WTC11 (cell line): ENCODE measurements at regions not wholly inside any gene's neighbourhood (a gene's known extent, or its start where the extent isn't known, plus 50 kb on each side); places are given as distances from the start of the nearest gene placed in this dataset.
A peak's percentile ranks its signal among the peaks of the same experiment; 100 is the strongest.

Source experiments
- ATAC-seq: fragments of 200-7000 bp; cut with Tn5 transposase; 2 replicates; pipeline ENCODE4 v1.10.0; 2021; ENCODE audit warnings: mild to moderate bottlenecking, moderate library complexity
- CTCF ChIA-PET: fragments of 300-600 bp; sonication (Branson Sonifier 250); formaldehyde crosslinking; loops from one replicate; lab custom pipeline; 2021; ENCODE audit warnings: antibody characterized with exemption; lab: Charles Lee
- POLR2A ChIA-PET: fragments of 350-600 bp; sonication (Branson Sonifier 250); formaldehyde crosslinking; loops from one replicate; lab custom pipeline; 2021; ENCODE audit warnings: antibody characterized with exemption; lab: Charles Lee
- DNase-seq: peaks from one replicate; pipeline ENCODE4 v3.0.0; 2021; ENCODE audit warnings: low spot score
- H3K27ac Mint-ChIP-seq: 2 replicates; pipeline ENCODE4 v1.8.0; 2021; ENCODE audit warnings: mixed read lengths
- H3K27me3 Mint-ChIP-seq: 2 replicates; pipeline ENCODE4 v1.8.0; 2021; ENCODE audit warnings: low read depth, mild to moderate bottlenecking, moderate library complexity, mixed read lengths
- H3K36me3 Mint-ChIP-seq: 2 replicates; pipeline ENCODE4 v1.8.0; 2021; ENCODE audit warnings: mixed read lengths
- H3K4me1 Mint-ChIP-seq: 2 replicates; pipeline ENCODE4 v1.8.0; 2022; ENCODE audit warnings: mixed read lengths
- H3K4me3 Mint-ChIP-seq: 2 replicates; pipeline ENCODE4 v1.8.0; 2021; ENCODE audit warnings: mild to moderate bottlenecking, moderate library complexity, mixed read lengths
- H3K9me3 Mint-ChIP-seq: 2 replicates; pipeline ENCODE4 v1.8.0; 2021; ENCODE audit warnings: mixed read lengths
- CDX4 ChIP-seq: fragments of 250-450 bp; sonication (Bioruptor Pico); IDR thresholded peaks from 2 replicates; pipeline ENCODE4 v1.9.0; 2021; ENCODE audit warnings: moderate library complexity, mild to moderate bottlenecking, inconsistent platforms, borderline replicate concordance
- CREB1 ChIP-seq: sonication (generic); formaldehyde crosslinking; IDR thresholded peaks from 2 replicates; pipeline ENCODE4 v1.8.0; 2023; ENCODE audit warnings: mild to moderate bottlenecking, missing genetic modification reagents
- CREM ChIP-seq: sonication (generic); formaldehyde crosslinking; IDR thresholded peaks from 2 replicates; pipeline ENCODE4 v1.8.1; 2022; ENCODE audit warnings: mild to moderate bottlenecking, missing genetic modification reagents, moderate library complexity
- E2F1 ChIP-seq: sonication (generic); formaldehyde crosslinking; IDR thresholded peaks from 2 replicates; pipeline ENCODE4 v1.8.0; 2022; ENCODE audit warnings: mild to moderate bottlenecking, missing genetic modification reagents
- FOXP4 ChIP-seq: sonication (generic); formaldehyde crosslinking; IDR thresholded peaks from 2 replicates; pipeline ENCODE4 v1.8.0; 2022; ENCODE audit warnings: mild to moderate bottlenecking, missing genetic modification reagents
- IRF1 ChIP-seq: sonication (generic); formaldehyde crosslinking; IDR thresholded peaks from 2 replicates; pipeline ENCODE4 v1.8.0; 2023; ENCODE audit warnings: missing genetic modification reagents
- JUN ChIP-seq: sonication (generic); formaldehyde crosslinking; IDR thresholded peaks from 2 replicates; pipeline ENCODE4 v1.8.0; 2023; ENCODE audit warnings: mild to moderate bottlenecking, missing genetic modification reagents
- NFE2L1 ChIP-seq: sonication (generic); formaldehyde crosslinking; IDR thresholded peaks from 2 replicates; pipeline ENCODE4 v1.8.1; 2023; ENCODE audit warnings: missing genetic modification reagents
- NR2C2 ChIP-seq: sonication (generic); formaldehyde crosslinking; IDR thresholded peaks from 2 replicates; pipeline ENCODE4 v1.8.0; 2022; ENCODE audit warnings: mild to moderate bottlenecking, missing genetic modification reagents
- PRRX2 ChIP-seq: fragments of 250-450 bp; sonication (Bioruptor Pico); IDR thresholded peaks from 2 replicates; pipeline ENCODE4 v1.8.0; 2021; ENCODE audit warnings: mild to moderate bottlenecking
- STAT6 ChIP-seq: sonication (generic); formaldehyde crosslinking; conservative IDR thresholded peaks from 2 replicates; pipeline ENCODE4 v1.8.1; 2023; ENCODE audit warnings: mild to moderate bottlenecking, low read depth, missing genetic modification reagents, moderate library complexity
- TEAD1 ChIP-seq: sonication (generic); formaldehyde crosslinking; IDR thresholded peaks from 2 replicates; pipeline ENCODE4 v1.8.0; 2022; ENCODE audit warnings: mild to moderate bottlenecking, missing genetic modification reagents
- ZNF219 ChIP-seq: sonication (generic); formaldehyde crosslinking; IDR thresholded peaks from 2 replicates; pipeline ENCODE4 v1.8.0; 2023; ENCODE audit warnings: missing genetic modification reagents, mild to moderate bottlenecking, borderline replicate concordance
- ZNF232 ChIP-seq: sonication (generic); formaldehyde crosslinking; IDR thresholded peaks from 2 replicates; pipeline ENCODE4 v1.8.0; 2022; ENCODE audit warnings: mild to moderate bottlenecking, missing genetic modification reagents
- ZNF281 ChIP-seq: sonication (generic); formaldehyde crosslinking; IDR thresholded peaks from 2 replicates; pipeline ENCODE4 v1.8.0; 2023; ENCODE audit warnings: mild to moderate bottlenecking, missing genetic modification reagents
- ZNF416 ChIP-seq: fragments of 250-450 bp; sonication (Bioruptor Pico); IDR thresholded peaks from 2 replicates; pipeline ENCODE4 v1.9.0; 2021; ENCODE audit warnings: mild to moderate bottlenecking, inconsistent platforms
- TF ChIP-seq, protein P1 (sequence below): sonication (generic); formaldehyde crosslinking; IDR thresholded peaks from 2 replicates; pipeline ENCODE4 v1.8.1; 2022; ENCODE audit warnings: mild to moderate bottlenecking, missing genetic modification reagents, moderate library complexity, borderline replicate concordance

GRCh38 chr7:66426996-66427395, 201.7 kb upstream of the KCTD7 start:
- DNase-seq: no peak
- POLR2A ChIA-PET: no interaction called here
- Mint-ChIP-seq H3K9me3 (no peaks in the 10 kb centered on the region), H3K4me3 (no peak overlapping the region), H3K36me3 (no peaks in the 10 kb centered on the region), H3K4me1 (no peaks in the 10 kb centered on the region), H3K27me3 (no peaks in the 10 kb centered on the region; the same call in 1 of the 2 replicates), H3K27ac (no peak overlapping the region)
- no peak for ATAC-seq
- CTCF ChIA-PET: no interaction called here
- TF ChIP-seq CDX4 (CRISPR knock-in tag) (no peak), IRF1 (CRISPR knock-in tag) (no peak), TEAD1 (no peak), NFE2L1 (CRISPR knock-in tag) (no peak), PRRX2 (CRISPR knock-in tag) (no peak), E2F1 (no peak), ZNF232 (CRISPR knock-in tag) (no peak), JUN (CRISPR knock-in tag) (no peak), ZNF281 (CRISPR knock-in tag) (no peak), STAT6 (CRISPR knock-in tag) (no peak), ZNF219 (CRISPR knock-in tag) (no peak), CREB1 (CRISPR knock-in tag) (no peak), CREM (CRISPR knock-in tag) (no peak), ZNF416 (no peak)
- TF ChIP-seq, protein P1, sequence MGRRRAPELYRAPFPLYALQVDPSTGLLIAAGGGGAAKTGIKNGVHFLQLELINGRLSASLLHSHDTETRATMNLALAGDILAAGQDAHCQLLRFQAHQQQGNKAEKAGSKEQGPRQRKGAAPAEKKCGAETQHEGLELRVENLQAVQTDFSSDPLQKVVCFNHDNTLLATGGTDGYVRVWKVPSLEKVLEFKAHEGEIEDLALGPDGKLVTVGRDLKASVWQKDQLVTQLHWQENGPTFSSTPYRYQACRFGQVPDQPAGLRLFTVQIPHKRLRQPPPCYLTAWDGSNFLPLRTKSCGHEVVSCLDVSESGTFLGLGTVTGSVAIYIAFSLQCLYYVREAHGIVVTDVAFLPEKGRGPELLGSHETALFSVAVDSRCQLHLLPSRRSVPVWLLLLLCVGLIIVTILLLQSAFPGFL (CRISPR knock-in tag): no peak
- TF ChIP-seq, all 79 proteins: peak for 0

DNA sequence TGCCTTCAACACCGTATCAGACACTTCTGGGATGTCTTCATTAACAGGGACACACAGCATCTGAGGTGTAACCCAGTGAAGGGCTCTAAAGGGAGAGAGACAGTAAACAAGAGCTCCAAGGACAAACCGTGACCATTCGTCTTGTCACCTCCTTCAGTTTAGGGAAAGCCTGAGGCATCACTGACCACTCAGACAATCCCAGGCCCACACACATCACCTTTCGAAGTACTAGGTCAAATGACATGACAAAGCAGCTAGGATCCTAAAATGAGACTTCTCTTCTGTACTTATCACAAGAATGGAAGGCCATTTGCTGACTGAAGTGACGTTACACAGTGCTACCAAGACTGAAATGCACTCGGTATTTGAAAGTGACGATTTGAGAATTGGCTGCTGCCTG, 200.7 kb upstream of the KCTD7 start:
- ATAC-seq (no peak), DNase-seq (no peak)
- TF ChIP-seq FOXP4 (CRISPR knock-in tag) (no peak), NR2C2 (CRISPR knock-in tag) (no peak), PRRX2 (CRISPR knock-in tag) (no peak)
- Mint-ChIP-seq H3K27ac (peak overlapping the region; percentile 49; the same call in 1 of the 2 replicates), H3K9me3 (no peaks in the 10 kb centered on the region), H3K36me3 (no peaks in the 10 kb centered on the region), H3K27me3 (no peaks in the 10 kb centered on the region; the same call in 1 of the 2 replicates), H3K4me1 (no peaks in the 10 kb centered on the region), H3K4me3 (no peak overlapping the region)
- ChIA-PET CTCF (no interaction called here), POLR2A (no interaction called here)
